ENCODE measurements at regions not wholly inside any gene's neighbourhood (a gene's known extent, or its start where the extent isn't known, plus 50 kb on each side); places are given as distances from the start of the nearest gene placed in this dataset.

GRCh38 chr11:110852921-110853490 lies 140.8 kb upstream of the ARHGAP20 start:
- TF ChIP-seq POLR2A (IDR thresholded peaks at IDR 0.05; ENCODE audit: low read depth, low read length) = no peak
- no peak for TF ChIP-seq PAX5 (IDR thresholded peaks at IDR 0.05; ENCODE audit: insufficient read depth, low read length, severe bottlenecking)
- TF ChIP-seq POLR2AphosphoS5 (IDR thresholded peaks at IDR 0.05; ENCODE audit: low read depth, low read length) = no peak
- no peak for TF ChIP-seq TAF1 (IDR thresholded peaks at IDR 0.05; ENCODE audit: low read depth, low read length)

Data from GM12891 (cell line).